HL-60 (cell line): ENCODE measurements at regions not wholly inside any gene's neighbourhood (a gene's known extent, or its start where the extent isn't known, plus 50 kb on each side); places are given as distances from the start of the nearest gene placed in this dataset.

Experiments used
- DNase-seq, 2 experiments: peaks; one replicate each; pipeline ENCODE4 v3.0.0-alpha.2; 2010 to 2020; ENCODE audit warnings: low read depth in 1 of 2, low spot score in 1 of 2
- H3K27ac ChIP-seq: fragments of 250-450 bp; sonication (Bioruptor Pico); replicated peaks from 2 replicates; pipeline ENCODE4 v1.5.1; 2020; ENCODE audit warnings: mild to moderate bottlenecking, moderate library complexity
- H3K27me3 ChIP-seq: fragments of 250-450 bp; sonication (Bioruptor Pico); 2 replicates; pipeline ENCODE4 v1.5.1; 2021; ENCODE audit warnings: mild to moderate bottlenecking, moderate library complexity; ENCODE audit not compliant: insufficient read depth, poor library complexity, severe bottlenecking
- H3K4me3 ChIP-seq: replicated peaks from 2 replicates; pipeline ENCODE4 v1.5.1; 2011; ENCODE audit warnings: mild to moderate bottlenecking, control low read depth, low read length; ENCODE audit not compliant: insufficient read depth
- CTCF ChIP-seq: IDR thresholded peaks from one replicate; pipeline ENCODE4 v1.5.1; 2011; ENCODE audit warnings: low read length, control low read depth, inconsistent platforms; ENCODE audit not compliant: insufficient read depth
- GABPA ChIP-seq: IDR thresholded peaks from 2 replicates; pipeline ENCODE4 v1.6.1; 2012; ENCODE audit warnings: low read depth
- POLR2AphosphoS5 ChIP-seq: IDR thresholded peaks from 2 replicates; pipeline ENCODE4 v1.6.1; 2012; ENCODE audit warnings: low read depth
- REST ChIP-seq: IDR thresholded peaks from 2 replicates; pipeline ENCODE4 v1.6.1; 2012; ENCODE audit warnings: low read depth; ENCODE audit not compliant: insufficient replicate concordance
- SPI1 ChIP-seq: IDR thresholded peaks from 2 replicates; pipeline ENCODE4 v1.6.1; 2012; ENCODE audit warnings: low read depth, mild to moderate bottlenecking, borderline replicate concordance

GRCh38 chr11:115623021-115623451 is 118.8 kb upstream of the CADM1 start:
- DNase-seq: no peak
- H3K27ac ChIP-seq: no peak overlapping the region
- no peak for TF ChIP-seq GABPA
- no peak for TF ChIP-seq REST
- no peak for TF ChIP-seq POLR2AphosphoS5
- TF ChIP-seq CTCF: no peak

GRCh38 chr11:115618428-115618827 is 114.2 kb upstream of the CADM1 start:
- no peak overlapping the region for H3K4me3 ChIP-seq
- no peak for TF ChIP-seq POLR2AphosphoS5
- no peak for TF ChIP-seq SPI1
- TF ChIP-seq REST: no peak
- TF ChIP-seq GABPA: no peak
- no peak for TF ChIP-seq CTCF
- H3K27me3 ChIP-seq: no peaks in the 10 kb centered on the region
- no peak overlapping the region for H3K27ac ChIP-seq
- no peak for DNase-seq

More at GRCh38 chr11:115623021-115623451, 118.8 kb upstream of the CADM1 start:
- Histone ChIP-seq H3K27me3 (no peaks in the 10 kb centered on the region), H3K4me3 (no peak overlapping the region)

GRCh38 chr11:115617767-115618166 is 113.6 kb upstream of the CADM1 start:
- Histone ChIP-seq H3K4me3 (no peak overlapping the region), H3K27ac (no peak overlapping the region), H3K27me3 (no peaks in the 10 kb centered on the region)
- no peak for TF ChIP-seq SPI1
- TF ChIP-seq REST: no peak
- no peak for TF ChIP-seq CTCF
- no peak for TF ChIP-seq POLR2AphosphoS5
- no peak for TF ChIP-seq GABPA
- no peak for DNase-seq
